ENCODE measurements at regions not wholly inside any gene's neighbourhood (a gene's known extent, or its start where the extent isn't known, plus 50 kb on each side); places are given as distances from the start of the nearest gene placed in this dataset.

GRCh38 chr3:177599837-177600236 is 402.6 kb upstream of the TBL1XR1 start:
- no peaks in the 10 kb centered on the region for H3K79me2 ChIP-seq (ENCODE audit: control insufficient read depth, insufficient read depth, low read length)
- no peak for DNase-seq
- no peak overlapping the region for H3K4me3 ChIP-seq (ENCODE audit: control extremely low read depth in 1 of 5, extremely low read depth in 1 of 5, insufficient read depth in 1 of 5, low read depth in 2 of 5, low read length in 4 of 5)
- TF ChIP-seq, protein P1, sequence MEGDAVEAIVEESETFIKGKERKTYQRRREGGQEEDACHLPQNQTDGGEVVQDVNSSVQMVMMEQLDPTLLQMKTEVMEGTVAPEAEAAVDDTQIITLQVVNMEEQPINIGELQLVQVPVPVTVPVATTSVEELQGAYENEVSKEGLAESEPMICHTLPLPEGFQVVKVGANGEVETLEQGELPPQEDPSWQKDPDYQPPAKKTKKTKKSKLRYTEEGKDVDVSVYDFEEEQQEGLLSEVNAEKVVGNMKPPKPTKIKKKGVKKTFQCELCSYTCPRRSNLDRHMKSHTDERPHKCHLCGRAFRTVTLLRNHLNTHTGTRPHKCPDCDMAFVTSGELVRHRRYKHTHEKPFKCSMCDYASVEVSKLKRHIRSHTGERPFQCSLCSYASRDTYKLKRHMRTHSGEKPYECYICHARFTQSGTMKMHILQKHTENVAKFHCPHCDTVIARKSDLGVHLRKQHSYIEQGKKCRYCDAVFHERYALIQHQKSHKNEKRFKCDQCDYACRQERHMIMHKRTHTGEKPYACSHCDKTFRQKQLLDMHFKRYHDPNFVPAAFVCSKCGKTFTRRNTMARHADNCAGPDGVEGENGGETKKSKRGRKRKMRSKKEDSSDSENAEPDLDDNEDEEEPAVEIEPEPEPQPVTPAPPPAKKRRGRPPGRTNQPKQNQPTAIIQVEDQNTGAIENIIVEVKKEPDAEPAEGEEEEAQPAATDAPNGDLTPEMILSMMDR (IDR thresholded peaks at IDR 0.05), result no peak
- TF ChIP-seq EZH2 (IDR thresholded peaks at IDR 0.05; ENCODE audit: borderline replicate concordance, insufficient read depth, low read depth, low read length, poor library complexity, severe bottlenecking), result no peak
- H4K20me1 ChIP-seq (ENCODE audit: control insufficient read depth, insufficient read depth, low read length, poor library complexity, severe bottlenecking), result no peaks in the 10 kb centered on the region
- no peak overlapping the region for H2AFZ ChIP-seq (ENCODE audit: insufficient read depth, low read depth, low read length, poor library complexity, severe bottlenecking)
- H3K4me3 Mint-ChIP-seq, result no peak overlapping the region
- H3K27ac ChIP-seq (ENCODE audit: low read length in 2 of 2), result no peak overlapping the region
- no peaks in the 10 kb centered on the region for H3K36me3 ChIP-seq (replicated peaks in 1 of 2; ENCODE audit: control extremely low read depth in 1 of 2, control insufficient read depth in 1 of 2, extremely low read depth in 1 of 2, insufficient read depth in 2 of 2, low read length in 1 of 2)
- no peaks in the 10 kb centered on the region for H3K27me3 Mint-ChIP-seq
- intact Hi-C loops (cut with micrococcal nuclease), result no loop called here
- CTCF ChIA-PET, result interaction anchor here (0.6 kb wide), 1 partner anchor 370 kb away, joined by 6 read pairs; no protein-coding TSS in a partner anchor
- H3K4me1 Mint-ChIP-seq, result peaks cover 71% of the 10 kb centered on the region
- no peak for ATAC-seq (ENCODE audit: low read depth)
- no peaks in the 10 kb centered on the region for H3K9me3 Mint-ChIP-seq (ENCODE audit: insufficient read depth)
- H3K27ac Mint-ChIP-seq, result no peak overlapping the region
- peaks cover 56 to 67% of the 10 kb centered on the region in 2 donors for H3K4me1 ChIP-seq (ENCODE audit: control insufficient read depth in 2 of 2, insufficient read depth in 2 of 2, low read length in 2 of 2)
- no peaks in the 10 kb centered on the region for H3K9me3 ChIP-seq (ENCODE audit: control extremely low read depth in 1 of 3, control insufficient read depth in 2 of 3, insufficient read depth in 1 of 3, low read length in 2 of 3)
- POLR2A ChIA-PET, result no interaction called here
- H3K9ac ChIP-seq (ENCODE audit: low read length), result no peak overlapping the region
- no peaks in the 10 kb centered on the region for H3K27me3 ChIP-seq (replicated peaks in 1 of 4; ENCODE audit: control extremely low read depth in 1 of 4, control insufficient read depth in 3 of 4, insufficient read depth in 4 of 4, low read length in 3 of 4)
- no peak overlapping the region for H3K4me2 ChIP-seq (replicated peaks; ENCODE audit: low read depth, low read length, poor library complexity, severe bottlenecking)
- 100% methylated on average over 1 of the region's 4 CpGs for WGBS (ENCODE audit: insufficient coverage)

DNA sequence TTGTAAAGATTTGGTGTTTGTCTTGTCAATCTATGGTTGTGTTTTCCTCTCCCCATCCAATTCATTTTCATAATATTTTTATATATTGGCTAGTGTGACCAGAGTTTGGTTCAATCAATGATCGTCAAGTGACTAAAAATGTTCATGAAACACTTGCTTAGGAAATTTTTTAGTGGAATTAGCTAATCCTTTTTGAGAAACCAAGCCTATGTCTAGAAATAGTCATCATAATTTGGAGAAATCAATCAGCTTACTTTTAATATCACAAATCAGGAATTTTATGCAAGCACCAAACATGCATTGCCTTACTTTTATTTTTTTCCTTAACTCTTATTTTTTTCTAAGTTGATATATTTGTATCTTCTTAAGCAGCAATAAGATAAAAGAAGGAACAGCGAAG is 403.1 kb upstream of the TBL1XR1 start:
- Histone ChIP-seq H3K79me2 (ENCODE audit: control insufficient read depth, insufficient read depth, low read length) (no peaks in the 10 kb centered on the region), H3K36me3 (replicated peaks in 1 of 2; ENCODE audit: control extremely low read depth in 1 of 2, control insufficient read depth in 1 of 2, extremely low read depth in 1 of 2, insufficient read depth in 2 of 2, low read length in 1 of 2) (no peaks in the 10 kb centered on the region), H3K4me1 (ENCODE audit: control insufficient read depth in 2 of 2, insufficient read depth in 2 of 2, low read length in 2 of 2) (peaks cover 56 to 67% of the 10 kb centered on the region in 2 donors), H3K9me3 (ENCODE audit: control extremely low read depth in 1 of 3, control insufficient read depth in 2 of 3, insufficient read depth in 1 of 3, low read length in 2 of 3) (peaks cover 0 to 2% (median 2%) of the 10 kb centered on the region in 3 donors), H3K27me3 (replicated peaks in 1 of 4; ENCODE audit: control extremely low read depth in 1 of 4, control insufficient read depth in 3 of 4, insufficient read depth in 4 of 4, low read length in 3 of 4) (no peaks in the 10 kb centered on the region), H4K20me1 (ENCODE audit: control insufficient read depth, insufficient read depth, low read length, poor library complexity, severe bottlenecking) (no peaks in the 10 kb centered on the region), H3K27ac (ENCODE audit: low read length in 2 of 2) (no peak overlapping the region), H3K4me3 (ENCODE audit: control extremely low read depth in 1 of 5, extremely low read depth in 1 of 5, insufficient read depth in 1 of 5, low read depth in 2 of 5, low read length in 4 of 5) (no peak overlapping the region), H3K4me2 (replicated peaks; ENCODE audit: low read depth, low read length, poor library complexity, severe bottlenecking) (no peak overlapping the region), H3K9ac (ENCODE audit: low read length) (no peak overlapping the region), H2AFZ (ENCODE audit: insufficient read depth, low read depth, low read length, poor library complexity, severe bottlenecking) (no peak overlapping the region)
- intact Hi-C loops (cut with micrococcal nuclease), result no loop called here
- POLR2A ChIA-PET, result no interaction called here
- no peak for TF ChIP-seq EZH2 (IDR thresholded peaks at IDR 0.05; ENCODE audit: borderline replicate concordance, insufficient read depth, low read depth, low read length, poor library complexity, severe bottlenecking)
- TF ChIP-seq, protein P1 (IDR thresholded peaks at IDR 0.05), result no peak
- Mint-ChIP-seq H3K4me3 (no peak overlapping the region), H3K27ac (no peak overlapping the region), H3K9me3 (ENCODE audit: insufficient read depth) (no peaks in the 10 kb centered on the region), H3K27me3 (no peaks in the 10 kb centered on the region), H3K4me1 (peaks cover 73% of the 10 kb centered on the region)
- CTCF ChIA-PET, result interaction anchor here (0.6 to 1.1 kb wide), 2 partner anchors 11 to 370 kb away, joined by 3 to 6 read pairs; no protein-coding TSS in a partner anchor
- no peak for DNase-seq
- no peak for ATAC-seq (ENCODE audit: low read depth)
- 100% methylated on average over 1 of the region's 2 CpGs for WGBS (ENCODE audit: insufficient coverage)
